ENCODE measurements at regions not wholly inside any gene's neighbourhood (a gene's known extent, or its start where the extent isn't known, plus 50 kb on each side); places are given as distances from the start of the nearest gene placed in this dataset.

GRCh38 chr7:10632712-10633111, 341.0 kb upstream of the PHF14 start:
- TF ChIP-seq POLR2A (IDR thresholded peaks at IDR 0.05): no peak
- no peak for TF ChIP-seq CTCF (IDR thresholded peaks at IDR 0.05)
- TF ChIP-seq POLR2AphosphoS5 (IDR thresholded peaks at IDR 0.05): no peak
